SK-N-SH (cell line): ENCODE measurements at regions not wholly inside any gene's neighbourhood (a gene's known extent, or its start where the extent isn't known, plus 50 kb on each side); places are given as distances from the start of the nearest gene placed in this dataset.

Experiments used
- CTCF ChIA-PET: fragments of 300-600, 350-600 bp; formaldehyde crosslinking; extraction: SDS; loops from one replicate; lab custom pipeline; 2021; lab: Yijun Ruan, JAX
- POLR2A ChIA-PET: fragments of 350-600 bp; sonication (Branson Sonifier 250); formaldehyde crosslinking; extraction: SDS; loops from one replicate; lab custom pipeline; 2020; ENCODE audit warnings: antibody characterized with exemption, inconsistent platforms; lab: Yijun Ruan, JAX
- DNase-seq: peaks from one replicate; pipeline ENCODE4 v3.0.0; 2012
- H2AFZ ChIP-seq: fragments of 200-600 bp; sonication (generic); 2 replicates; pipeline ENCODE4 v1.8.1; 2016; ENCODE audit warnings: antibody characterized with exemption, mild to moderate bottlenecking, low read depth
- H3F3A ChIP-seq: fragments of 200-600 bp; sonication (generic); replicated peaks from 2 replicates; pipeline ENCODE3; 2016; ENCODE audit warnings: antibody characterized with exemption, mild to moderate bottlenecking; ENCODE audit not compliant: insufficient read depth
- H3K27ac ChIP-seq, 2 experiments: fragments of 200-500 bp in 1 of 2; fragments of 200-600 bp in 1 of 2; sonication (Bioruptor generic) in 1 of 2; sonication (generic), shearing (Covaris generic) in 1 of 2; 2 replicates each; pipeline versions ENCODE4 v1.5.1 to v1.6.1; 2014 to 2016; ENCODE audit warnings: low read depth in 2 of 2, inconsistent platforms in 1 of 2, low read length in 1 of 2, mild to moderate bottlenecking in 1 of 2, mixed read lengths in 1 of 2
- H3K27me3 ChIP-seq: fragments of 200-600 bp; sonication (generic), shearing (Covaris generic); 2 replicates; pipeline ENCODE4 v1.6.1; 2016; ENCODE audit warnings: mixed run types; ENCODE audit not compliant: insufficient read depth
- H3K36me3 ChIP-seq, 2 experiments: fragments of 200-500 bp in 1 of 2; fragments of 200-600 bp in 1 of 2; sonication (Bioruptor generic) in 1 of 2; sonication (generic) in 1 of 2; replicated peaks in 1 of 2; 2 replicates each; pipeline versions ENCODE3 to v1.5.1; 2014 to 2016; ENCODE audit warnings: low read length in 1 of 2, mild to moderate bottlenecking in 1 of 2; ENCODE audit not compliant: insufficient read depth in 2 of 2, control insufficient read depth in 1 of 2
- H3K4me1 ChIP-seq, 2 experiments: fragments of 200-500 bp in 1 of 2; fragments of 200-600 bp in 1 of 2; sonication (Bioruptor generic) in 1 of 2; sonication (generic), shearing (Covaris generic) in 1 of 2; 2 replicates each; pipeline versions ENCODE4 v1.5.1 to v1.6.1; 2014 to 2016; ENCODE audit warnings: low read depth in 1 of 2, low read length in 1 of 2, mixed run types in 1 of 2; ENCODE audit not compliant: insufficient read depth in 2 of 2, control insufficient read depth in 1 of 2
- H3K4me2 ChIP-seq: fragments of 200-600 bp; sonication (generic), shearing (Covaris generic); 2 replicates; pipeline ENCODE4 v1.6.1; 2017; ENCODE audit warnings: mixed run types
- H3K4me3 ChIP-seq, 2 experiments: fragments of 200-500 bp in 1 of 2; fragments of 200-600 bp in 1 of 2; sonication (Bioruptor generic) in 1 of 2; sonication (generic), shearing (Covaris generic) in 1 of 2; 2 replicates each; pipeline versions ENCODE4 v1.5.1 to v1.8.1; 2014 to 2016; ENCODE audit warnings: low read depth in 2 of 2, inconsistent platforms in 1 of 2, low read length in 1 of 2, mild to moderate bottlenecking in 1 of 2, mixed read lengths in 1 of 2, moderate library complexity in 1 of 2
- H3K79me2 ChIP-seq: fragments of 200-600 bp; sonication (generic); 2 replicates; pipeline ENCODE4 v1.8.1; 2017; ENCODE audit warnings: mild to moderate bottlenecking; ENCODE audit not compliant: insufficient read depth
- H3K9ac ChIP-seq: fragments of 200-600 bp; sonication (generic); 2 replicates; pipeline ENCODE4 v1.6.1; 2017; ENCODE audit warnings: mixed run types
- H3K9me2 ChIP-seq: fragments of 200-600 bp; sonication (generic); 2 replicates; pipeline ENCODE4 v1.6.1; 2017; ENCODE audit warnings: mixed run types
- H3K9me3 ChIP-seq: fragments of 200-600 bp; sonication (generic); 2 replicates; pipeline ENCODE4 v1.6.1; 2017; ENCODE audit warnings: mixed run types, mild to moderate bottlenecking, moderate library complexity
- H4K20me1 ChIP-seq: fragments of 200-600 bp; sonication (generic); 2 replicates; pipeline ENCODE4 v1.6.1; 2017; ENCODE audit warnings: mild to moderate bottlenecking, mixed run types; ENCODE audit not compliant: insufficient read depth
- ELF1 ChIP-seq: IDR thresholded peaks from 2 replicates; pipeline ENCODE4 v1.4.0; 2012
- EP300 ChIP-seq, 2 experiments: IDR thresholded peaks; 2 replicates each; pipeline versions ENCODE4 v1.4.0 to v1.6.1; 2012; ENCODE audit warnings: borderline replicate concordance in 1 of 2, low read depth in 1 of 2, low read length in 1 of 2
- FOSL2 ChIP-seq: IDR thresholded peaks from 2 replicates; pipeline ENCODE4 v1.4.0; 2012; ENCODE audit warnings: low read depth, mild to moderate bottlenecking, moderate library complexity, borderline replicate concordance
- FOXJ3 ChIP-seq: sonication (generic); formaldehyde crosslinking; IDR thresholded peaks from 2 replicates; pipeline ENCODE4 v1.5.1; 2020; ENCODE audit warnings: mild to moderate bottlenecking, missing genetic modification reagents
- FOXM1 ChIP-seq: IDR thresholded peaks from 2 replicates; pipeline ENCODE4 v1.4.0; 2012; ENCODE audit warnings: low read depth, mild to moderate bottlenecking
- GABPA ChIP-seq: IDR thresholded peaks from 2 replicates; pipeline ENCODE4 v1.4.0; 2012; ENCODE audit warnings: low read depth, mild to moderate bottlenecking
- JUND ChIP-seq: IDR thresholded peaks from 2 replicates; pipeline ENCODE4 v1.4.0; 2012
- MEF2A ChIP-seq: IDR thresholded peaks from 2 replicates; pipeline ENCODE4 v1.4.0; 2012; ENCODE audit warnings: low read depth, borderline replicate concordance
- NFIC ChIP-seq: IDR thresholded peaks from 2 replicates; pipeline ENCODE4 v1.4.0; 2012; ENCODE audit warnings: borderline replicate concordance
- POLR2AphosphoS5 ChIP-seq: IDR thresholded peaks from 2 replicates; pipeline ENCODE4 v1.6.1; 2012; ENCODE audit warnings: low read depth, low read length
- RCOR1 ChIP-seq: fragments of 150-350 bp; IDR thresholded peaks from 2 replicates; pipeline ENCODE4 v1.6.1; 2017; ENCODE audit warnings: antibody characterized with exemption, low read length
- RXRA ChIP-seq: IDR thresholded peaks from 2 replicates; pipeline ENCODE4 v1.4.0; 2012; ENCODE audit warnings: low read depth, mild to moderate bottlenecking, borderline replicate concordance
- SIN3A ChIP-seq: IDR thresholded peaks from 2 replicates; pipeline ENCODE4 v1.6.1; 2012; ENCODE audit warnings: low read depth, mild to moderate bottlenecking, low read length, moderate library complexity, borderline replicate concordance
- SMC3 ChIP-seq: IDR thresholded peaks from 2 replicates; pipeline ENCODE4 v1.6.1; 2012; ENCODE audit warnings: low read depth, low read length, improper control_type of control experiment
- TAF1 ChIP-seq: IDR thresholded peaks from 2 replicates; pipeline ENCODE4 v1.6.1; 2012; ENCODE audit warnings: low read depth, mild to moderate bottlenecking, low read length, moderate library complexity, borderline replicate concordance
- TEAD4 ChIP-seq: IDR thresholded peaks from 2 replicates; pipeline ENCODE4 v1.4.0; 2012; ENCODE audit warnings: mild to moderate bottlenecking, borderline replicate concordance; ENCODE audit not compliant: insufficient read depth
- YY1 ChIP-seq: IDR thresholded peaks from 2 replicates; pipeline ENCODE4 v1.4.0; 2012; ENCODE audit warnings: low read depth, mild to moderate bottlenecking
- WGBS: methylation state at CpG from one replicate; pipeline ENCODE4 v1.1.6; 2017; ENCODE audit warnings: low lambda C conversion rate; 5-methylcytosine and 5-hydroxymethylcytosine counted together
- TF ChIP-seq, protein P1 (sequence below): IDR thresholded peaks from 2 replicates; pipeline ENCODE4 v1.4.0; 2012; ENCODE audit warnings: low read depth, borderline replicate concordance
- TF ChIP-seq, protein P2 (sequence below): IDR thresholded peaks from 2 replicates; pipeline ENCODE4 v1.4.0; 2012; ENCODE audit warnings: low read depth
- TF ChIP-seq, protein P3 (sequence below): fragments of 150-350 bp; IDR thresholded peaks from 2 replicates; pipeline ENCODE4 v1.6.1; 2016; ENCODE audit warnings: mild to moderate bottlenecking, low read depth, low read length
- TF ChIP-seq, protein P4 (sequence below): IDR thresholded peaks from 2 replicates; pipeline ENCODE4; 2012
- TF ChIP-seq, protein P5 (sequence below): fragments of 150-350 bp; IDR thresholded peaks from 2 replicates; pipeline ENCODE4 v1.6.1; 2017; ENCODE audit warnings: antibody characterized with exemption, low read length, low read depth, borderline replicate concordance

DNA sequence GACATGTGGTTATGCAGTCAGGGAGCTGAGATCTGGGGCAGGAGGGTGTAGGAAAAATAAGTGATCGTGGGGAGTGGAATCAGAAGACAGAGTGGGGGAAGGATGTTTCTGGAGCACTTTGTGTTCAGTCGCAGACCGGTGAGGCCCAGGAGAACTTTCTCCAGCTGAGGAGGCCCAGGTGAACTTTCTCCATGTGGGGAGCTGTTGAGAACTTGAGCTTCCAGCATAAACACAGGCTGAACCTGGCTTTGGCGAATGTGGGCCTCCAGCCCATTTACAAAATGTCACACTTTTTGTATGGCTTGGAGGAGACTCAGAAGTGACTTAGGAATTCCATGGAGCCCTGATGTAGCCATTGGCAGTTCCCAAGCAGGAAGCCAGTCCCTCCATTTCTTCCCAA, 108.5 kb downstream of the VAPA start:
- Histone ChIP-seq H3K9me3 (no peaks in the 10 kb centered on the region), H3K79me2 (no peaks in the 10 kb centered on the region), H3F3A (no peaks in the 10 kb centered on the region), H2AFZ (no peak overlapping the region), H3K4me2 (no peak overlapping the region), H3K4me3 (no peak overlapping the region), H4K20me1 (no peaks in the 10 kb centered on the region), H3K9ac (no peak overlapping the region), H3K27me3 (no peaks in the 10 kb centered on the region), H3K9me2 (no peaks in the 10 kb centered on the region), H3K36me3 (no peaks in the 10 kb centered on the region), H3K27ac (no peak overlapping the region), H3K4me1 (no peaks in the 10 kb centered on the region)
- TF ChIP-seq SIN3A (no peak), YY1 (no peak), ELF1 (no peak), FOXJ3 (CRISPR knock-in tag) (no peak), SMC3 (no peak), EP300 (IDR thresholded peaks at IDR 0.05; ENCODE audit: borderline replicate concordance in 1 of 2, low read depth in 1 of 2, low read length in 1 of 2) (no peak), TEAD4 (no peak)
- TF ChIP-seq, protein P1, sequence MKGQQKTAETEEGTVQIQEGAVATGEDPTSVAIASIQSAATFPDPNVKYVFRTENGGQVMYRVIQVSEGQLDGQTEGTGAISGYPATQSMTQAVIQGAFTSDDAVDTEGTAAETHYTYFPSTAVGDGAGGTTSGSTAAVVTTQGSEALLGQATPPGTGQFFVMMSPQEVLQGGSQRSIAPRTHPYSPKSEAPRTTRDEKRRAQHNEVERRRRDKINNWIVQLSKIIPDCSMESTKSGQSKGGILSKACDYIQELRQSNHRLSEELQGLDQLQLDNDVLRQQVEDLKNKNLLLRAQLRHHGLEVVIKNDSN = no peak
- TF ChIP-seq, protein P2, sequence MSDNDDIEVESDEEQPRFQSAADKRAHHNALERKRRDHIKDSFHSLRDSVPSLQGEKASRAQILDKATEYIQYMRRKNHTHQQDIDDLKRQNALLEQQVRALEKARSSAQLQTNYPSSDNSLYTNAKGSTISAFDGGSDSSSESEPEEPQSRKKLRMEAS = no peak
- 86% methylated on average over 3 of the region's 4 CpGs for WGBS
- DNase-seq = no peak
- POLR2A ChIA-PET = no interaction called here
- CTCF ChIA-PET = interaction anchor here (1.2 kb wide), 1 partner anchor 72 kb away, joined by 3 read pairs; no protein-coding TSS in a partner anchor

DNA sequence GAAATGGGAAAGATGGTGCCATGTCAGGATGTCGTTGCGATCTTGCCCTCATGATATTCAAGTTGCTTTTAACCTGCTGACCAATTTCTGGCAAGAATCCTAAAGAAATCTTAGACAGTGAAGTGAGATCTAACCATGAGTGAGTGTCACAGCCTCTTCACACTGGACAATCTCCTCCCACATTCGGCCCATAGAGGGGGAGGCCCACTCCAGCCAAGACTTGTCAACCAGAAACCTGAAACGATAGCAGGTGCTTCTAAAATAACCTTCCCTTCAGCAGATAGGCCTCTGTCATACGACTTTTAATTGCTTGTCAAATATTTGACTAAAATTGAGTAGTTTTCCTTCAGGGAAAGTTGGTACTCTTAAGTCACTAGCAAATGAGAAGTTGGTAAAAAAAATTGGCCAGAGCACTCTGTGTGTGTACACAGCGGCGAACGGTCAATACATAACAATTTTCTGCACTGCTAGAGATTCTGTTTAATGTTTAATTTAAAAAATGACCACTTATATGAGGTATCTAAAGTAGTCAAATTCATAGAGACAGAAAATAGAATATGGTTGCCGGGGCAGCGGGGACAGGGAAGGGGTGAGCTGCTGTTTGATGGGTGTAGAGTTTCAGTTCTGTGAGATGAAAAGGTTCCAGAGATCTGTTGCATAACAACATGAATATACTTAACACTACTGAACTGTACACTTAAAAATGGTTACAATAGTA, 110.2 kb downstream of the VAPA start:
- DNase-seq = no peak
- ChIA-PET POLR2A (no interaction called here), CTCF (no interaction called here)
- Histone ChIP-seq H3K79me2 (no peaks in the 10 kb centered on the region), H3K4me3 (no peak overlapping the region), H3K9me3 (no peaks in the 10 kb centered on the region), H3K4me1 (no peaks in the 10 kb centered on the region), H3K4me2 (no peak overlapping the region), H3K27ac (no peak overlapping the region), H3F3A (no peaks in the 10 kb centered on the region), H3K9me2 (no peaks in the 10 kb centered on the region), H3K27me3 (no peaks in the 10 kb centered on the region), H3K9ac (no peak overlapping the region), H2AFZ (no peak overlapping the region), H4K20me1 (no peaks in the 10 kb centered on the region), H3K36me3 (no peaks in the 10 kb centered on the region)
- WGBS = 73% methylated on average over 10 of the region's 10 CpGs
- TF ChIP-seq, protein P3, sequence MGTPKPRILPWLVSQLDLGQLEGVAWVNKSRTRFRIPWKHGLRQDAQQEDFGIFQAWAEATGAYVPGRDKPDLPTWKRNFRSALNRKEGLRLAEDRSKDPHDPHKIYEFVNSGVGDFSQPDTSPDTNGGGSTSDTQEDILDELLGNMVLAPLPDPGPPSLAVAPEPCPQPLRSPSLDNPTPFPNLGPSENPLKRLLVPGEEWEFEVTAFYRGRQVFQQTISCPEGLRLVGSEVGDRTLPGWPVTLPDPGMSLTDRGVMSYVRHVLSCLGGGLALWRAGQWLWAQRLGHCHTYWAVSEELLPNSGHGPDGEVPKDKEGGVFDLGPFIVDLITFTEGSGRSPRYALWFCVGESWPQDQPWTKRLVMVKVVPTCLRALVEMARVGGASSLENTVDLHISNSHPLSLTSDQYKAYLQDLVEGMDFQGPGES = no peak
- no peak for TF ChIP-seq TAF1
- no peak for TF ChIP-seq RXRA
- TF ChIP-seq JUND = no peak
- TF ChIP-seq SMC3 = no peak
- TF ChIP-seq NFIC = no peak
- no peak for TF ChIP-seq GABPA
- no peak for TF ChIP-seq RCOR1
- TF ChIP-seq, protein P4, sequence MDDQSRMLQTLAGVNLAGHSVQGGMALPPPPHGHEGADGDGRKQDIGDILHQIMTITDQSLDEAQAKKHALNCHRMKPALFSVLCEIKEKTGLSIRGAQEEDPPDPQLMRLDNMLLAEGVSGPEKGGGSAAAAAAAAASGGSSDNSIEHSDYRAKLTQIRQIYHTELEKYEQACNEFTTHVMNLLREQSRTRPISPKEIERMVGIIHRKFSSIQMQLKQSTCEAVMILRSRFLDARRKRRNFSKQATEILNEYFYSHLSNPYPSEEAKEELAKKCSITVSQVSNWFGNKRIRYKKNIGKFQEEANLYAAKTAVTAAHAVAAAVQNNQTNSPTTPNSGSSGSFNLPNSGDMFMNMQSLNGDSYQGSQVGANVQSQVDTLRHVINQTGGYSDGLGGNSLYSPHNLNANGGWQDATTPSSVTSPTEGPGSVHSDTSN = no peak
- no peak for TF ChIP-seq FOXM1
- TF ChIP-seq POLR2AphosphoS5 = no peak
- no peak for TF ChIP-seq FOXJ3 (CRISPR knock-in tag)
- TF ChIP-seq MEF2A = no peak
- TF ChIP-seq, protein P5, sequence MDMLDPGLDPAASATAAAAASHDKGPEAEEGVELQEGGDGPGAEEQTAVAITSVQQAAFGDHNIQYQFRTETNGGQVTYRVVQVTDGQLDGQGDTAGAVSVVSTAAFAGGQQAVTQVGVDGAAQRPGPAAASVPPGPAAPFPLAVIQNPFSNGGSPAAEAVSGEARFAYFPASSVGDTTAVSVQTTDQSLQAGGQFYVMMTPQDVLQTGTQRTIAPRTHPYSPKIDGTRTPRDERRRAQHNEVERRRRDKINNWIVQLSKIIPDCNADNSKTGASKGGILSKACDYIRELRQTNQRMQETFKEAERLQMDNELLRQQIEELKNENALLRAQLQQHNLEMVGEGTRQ = no peak
- TF ChIP-seq EP300 (IDR thresholded peaks at IDR 0.05; ENCODE audit: borderline replicate concordance in 1 of 2, low read depth in 1 of 2, low read length in 1 of 2) = no peak
- no peak for TF ChIP-seq FOSL2
